ENCODE measurements at regions not wholly inside any gene's neighbourhood (a gene's known extent, or its start where the extent isn't known, plus 50 kb on each side); places are given as distances from the start of the nearest gene placed in this dataset.

- TF ChIP-seq POLR2AphosphoS5 (IDR thresholded peaks at IDR 0.05) = no peak
- no peak for TF ChIP-seq CTCF (IDR thresholded peaks at IDR 0.05)
- TF ChIP-seq POLR2A (IDR thresholded peaks at IDR 0.05) = no peak
Observed at GRCh38 chr9:36748322-36748899, 175.7 kb downstream of the MELK start.
